ENCODE measurements at regions not wholly inside any gene's neighbourhood (a gene's known extent, or its start where the extent isn't known, plus 50 kb on each side); places are given as distances from the start of the nearest gene placed in this dataset.

GRCh38 chr7:41039981-41040380, 662.9 kb downstream of the INHBA start:
- TF ChIP-seq CTCF (IDR thresholded peaks at IDR 0.05 in 8 of 11, conservative IDR thresholded peaks at IDR 0.05 in 3 of 11) (no peak), POLR2A (IDR thresholded peaks at IDR 0.05) (no peak)
